Renal cortical epithelial cell (primary cell): ENCODE measurements at regions not wholly inside any gene's neighbourhood (a gene's known extent, or its start where the extent isn't known, plus 50 kb on each side); places are given as distances from the start of the nearest gene placed in this dataset.
"Not testable (repeated sequence)": the region's sequence is repeated elsewhere in the genome, so short reads cannot be mapped to it uniquely, and the experiment has no call there.

ENCODE experiments used
- DNase-seq: peaks from one replicate; pipeline ENCODE4 v3.0.0-alpha.2; 2011; ENCODE audit warnings: low read depth

- no peak for DNase-seq
These were observed 1221.7 kb upstream of the SPRY2 start for GRCh38 chr13:81562598-81562997.

- DNase-seq: no peak
These were observed 1210.1 kb upstream of the SPRY2 start for GRCh38 chr13:81551036-81551435.

- DNase-seq: not testable (repeated sequence)
These were observed 1205.4 kb upstream of the SPRY2 start for GRCh38 chr13:81546294-81546693.

- peak; percentile 36 for DNase-seq
These were observed 1199.9 kb upstream of the SPRY2 start for GRCh38 chr13:81540777-81541176.

- DNase-seq: no peak
These were observed 1198.8 kb upstream of the SPRY2 start for GRCh38 chr13:81539643-81540150.

- no peak for DNase-seq
These were observed 1158.0 kb upstream of the SPRY2 start for GRCh38 chr13:81498969-81499368.

GRCh38 chr13:81493144-81493543 lies 1152.2 kb upstream of the SPRY2 start:
- DNase-seq: no peak

GRCh38 chr13:81492449-81492848 lies 1151.5 kb upstream of the SPRY2 start:
- DNase-seq: no peak

GRCh38 chr13:81488021-81488420 lies 1147.1 kb upstream of the SPRY2 start:
- DNase-seq: peak; percentile 11

GRCh38 chr13:81487151-81487550 lies 1146.2 kb upstream of the SPRY2 start:
- DNase-seq: peak; percentile 63

GRCh38 chr13:81480634-81481033 lies 1139.7 kb upstream of the SPRY2 start:
- peak; percentile 35 for DNase-seq

- DNase-seq: no peak
These were observed 1132.5 kb upstream of the SPRY2 start for GRCh38 chr13:81473366-81473899.

- peak; percentile 91 for DNase-seq
These were observed 1117.2 kb upstream of the SPRY2 start for GRCh38 chr13:81458170-81458569.

GRCh38 chr13:81446441-81446840 lies 1105.5 kb upstream of the SPRY2 start:
- DNase-seq: no peak

- peak; percentile 87 for DNase-seq
These were observed 1102.0 kb upstream of the SPRY2 start for GRCh38 chr13:81442904-81443303.

GRCh38 chr13:81425286-81425685 lies 1084.4 kb upstream of the SPRY2 start:
- no peak for DNase-seq

GRCh38 chr13:81409284-81409683 lies 1068.4 kb upstream of the SPRY2 start:
- DNase-seq: no peak

GRCh38 chr13:81408647-81409046 lies 1067.7 kb upstream of the SPRY2 start:
- DNase-seq: no peak

GRCh38 chr13:81406639-81407292 lies 1065.8 kb upstream of the SPRY2 start:
- DNase-seq: peak; percentile 93

- peak; percentile 85 for DNase-seq
These were observed 1065.1 kb upstream of the SPRY2 start for GRCh38 chr13:81406022-81406421.

- no peak for DNase-seq
These were observed 1055.3 kb upstream of the SPRY2 start for GRCh38 chr13:81396192-81396591.

- DNase-seq: no peak
These were observed 1054.4 kb upstream of the SPRY2 start for GRCh38 chr13:81395368-81395767.

- no peak for DNase-seq
These were observed 1053.7 kb upstream of the SPRY2 start for GRCh38 chr13:81394640-81395039.

GRCh38 chr13:81393721-81394120 lies 1052.8 kb upstream of the SPRY2 start:
- DNase-seq: peak; percentile 34
